Stimulated activated CD4-positive, alpha-beta T cell treated with anti-CD3 and anti-CD28 coated beads, TNF-alpha, amount 100 ng/mL, for 1 hour (primary cell): ENCODE measurements at regions not wholly inside any gene's neighbourhood (a gene's known extent, or its start where the extent isn't known, plus 50 kb on each side); places are given as distances from the start of the nearest gene placed in this dataset.
"Not testable (repeated sequence)": the region's sequence is repeated elsewhere in the genome, so short reads cannot be mapped to it uniquely, and the experiment has no call there.

Experiments used
- DNase-seq, 3 donors: peaks; one replicate each; pipeline ENCODE4 v3.0.0-alpha.2; 2020; ENCODE audit warnings: low read depth in 3 of 3, low spot score in 1 of 3

DNA sequence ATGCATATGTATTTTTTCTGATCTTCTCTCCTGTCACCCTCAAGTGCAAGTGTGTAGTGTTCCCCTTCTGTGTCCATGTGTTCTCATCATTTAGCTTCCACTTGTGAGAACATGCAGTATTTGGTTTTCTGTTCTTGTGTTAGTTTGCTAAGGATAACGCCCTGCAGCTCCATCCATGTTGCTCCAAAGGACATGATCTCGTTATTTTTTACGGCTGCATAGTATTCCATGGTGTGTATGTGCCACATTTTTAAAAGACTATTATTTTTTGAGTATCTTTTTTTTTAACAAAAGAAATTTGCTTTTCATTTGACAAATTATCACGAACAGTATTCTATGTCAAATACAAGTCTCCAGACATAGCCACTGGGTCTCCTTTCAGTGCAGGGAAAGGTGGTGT, 110.1 kb upstream of the ZNF746 start:
- DNase-seq: no peak

DNA sequence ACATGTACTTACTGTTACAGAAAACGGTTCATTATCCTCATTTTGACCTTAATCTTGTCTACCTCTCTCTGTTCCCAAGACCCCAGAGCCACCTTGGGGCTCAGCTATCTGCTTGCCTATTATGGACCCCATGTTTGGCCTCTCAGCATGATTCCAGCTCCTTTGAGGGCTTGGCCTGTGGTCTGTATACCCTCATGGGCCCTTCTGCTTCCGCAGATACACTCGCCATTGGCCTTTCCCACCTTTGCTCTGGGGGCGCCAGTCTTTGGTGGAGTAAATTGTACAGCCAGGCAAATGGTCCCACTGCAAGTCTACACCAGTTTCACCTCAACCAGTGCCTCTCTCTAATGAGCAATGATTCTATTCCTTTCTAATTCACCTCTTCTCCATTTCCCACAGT, 109.2 kb upstream of the ZNF746 start:
- no peak for DNase-seq

DNA sequence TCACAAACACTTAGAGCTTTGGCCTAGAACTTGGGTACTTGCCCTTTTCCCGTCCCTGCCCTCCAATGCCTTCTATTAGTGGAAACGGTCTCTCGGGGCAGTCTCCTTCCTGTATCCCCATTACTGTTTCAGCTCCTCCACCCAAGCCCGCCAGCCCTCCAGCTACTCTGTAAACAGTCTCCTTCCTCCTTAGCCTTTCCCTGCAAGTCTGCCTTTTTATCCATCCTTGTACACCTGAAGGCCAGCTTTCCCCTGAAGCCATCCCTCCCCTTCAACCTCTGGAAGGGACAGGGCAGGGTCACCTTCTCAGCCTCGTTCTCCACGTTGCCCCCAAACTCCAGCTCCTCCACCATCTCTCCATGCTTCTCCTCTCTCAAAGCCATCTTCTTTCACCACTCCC, 108.1 kb upstream of the ZNF746 start:
- DNase-seq: no peak

DNA sequence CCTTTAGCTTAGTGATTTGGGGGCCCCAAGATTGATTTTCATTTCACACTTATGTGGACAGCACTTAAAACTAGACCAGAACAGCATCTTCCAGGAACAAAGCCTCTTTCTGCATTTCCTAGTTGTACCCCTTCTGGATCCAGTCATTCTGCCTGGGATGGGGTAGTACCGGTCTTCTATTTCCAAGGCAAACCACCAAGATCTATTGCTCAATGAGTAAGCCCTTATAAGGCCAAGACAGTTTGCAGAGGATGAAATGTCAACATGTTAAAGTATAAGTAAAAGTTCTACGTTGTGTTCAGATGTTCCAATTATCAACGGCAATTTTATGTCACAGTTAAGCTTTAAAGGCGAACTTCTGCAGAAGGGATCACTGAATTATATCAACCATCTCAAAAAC, 106.9 kb upstream of the ZNF746 start:
- DNase-seq: no peak

GRCh38 chr7:149600669-149601330, 103.2 kb upstream of the ZNF746 start:
- not testable (repeated sequence) for DNase-seq

DNA sequence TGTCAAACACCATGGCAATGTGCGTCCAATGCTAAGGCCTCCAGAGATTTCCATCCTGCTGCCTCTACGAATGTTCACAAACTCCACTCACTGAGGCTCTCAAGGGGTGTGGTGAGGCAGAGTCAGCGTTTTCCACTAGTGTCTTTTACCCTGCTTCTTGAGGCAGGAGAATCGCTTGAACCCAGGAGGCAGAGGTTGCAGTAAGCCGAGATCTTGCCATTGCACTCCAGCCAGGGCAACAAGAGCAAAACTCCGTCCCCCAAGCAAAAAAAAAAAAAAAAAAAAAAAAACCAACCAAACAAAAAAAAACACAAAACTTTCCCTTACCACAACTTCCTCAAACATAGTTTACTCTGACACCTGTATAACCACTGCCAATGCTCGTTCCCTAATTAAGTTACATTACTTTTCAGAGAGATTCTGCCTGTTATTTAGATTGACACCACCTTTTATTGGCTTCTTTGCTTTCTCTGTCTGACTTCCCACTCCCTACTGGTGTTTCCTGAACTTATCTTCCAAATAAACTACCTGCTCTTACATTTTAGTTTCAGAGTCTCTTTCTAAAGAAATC, 102.1 kb upstream of the ZNF746 start:
- DNase-seq: no peak

DNA sequence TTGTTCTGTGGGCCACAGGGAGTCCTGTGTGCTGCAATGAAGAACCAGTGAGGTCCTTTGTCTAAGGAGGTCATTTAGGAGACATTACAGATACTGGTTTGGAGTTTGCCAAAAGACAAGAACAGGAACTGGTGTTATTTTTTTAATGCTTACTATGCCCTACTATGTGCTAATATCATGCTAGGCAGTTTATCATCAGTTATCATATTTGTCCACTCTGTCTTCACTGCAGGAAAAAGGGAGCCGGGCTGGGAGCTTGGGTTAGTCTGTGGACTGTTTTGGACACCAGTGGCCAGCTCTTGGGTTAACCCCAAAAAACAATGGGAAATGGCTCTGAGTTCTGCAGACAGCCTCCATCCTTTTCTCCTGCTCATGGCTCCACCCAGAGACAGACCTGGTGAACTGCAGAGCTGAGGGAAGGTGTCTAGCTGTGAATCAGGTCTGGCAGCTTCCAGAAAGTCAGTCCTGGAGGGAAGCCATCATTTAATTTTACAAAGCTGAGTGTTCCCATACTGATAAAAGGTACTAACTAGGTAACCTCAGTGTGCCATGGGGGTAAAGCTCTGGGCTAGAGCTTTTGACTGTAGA, 101.2 kb upstream of the ZNF746 start:
- no peak for DNase-seq

GRCh38 chr7:149597789-149598188, 100.2 kb upstream of the ZNF746 start:
- not testable (repeated sequence) for DNase-seq

DNA sequence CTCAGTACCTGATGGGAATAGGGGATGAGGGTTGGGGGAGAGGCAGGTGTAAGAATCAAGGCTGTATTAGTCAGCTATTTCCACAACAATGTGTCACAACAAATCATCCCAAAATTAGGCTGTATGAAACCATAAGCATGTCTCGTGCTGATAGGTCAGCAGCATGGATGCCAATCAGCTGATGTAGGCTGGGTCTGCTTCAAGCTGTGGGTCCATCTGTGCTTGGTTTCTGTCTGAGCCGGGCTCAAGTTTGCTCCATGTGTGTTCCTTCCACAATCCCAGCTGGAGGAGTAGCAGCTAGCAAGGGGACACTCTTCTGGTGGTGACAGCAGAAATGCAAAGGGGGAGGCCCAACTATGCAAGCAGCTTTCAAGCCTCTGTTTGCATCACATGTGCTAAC, 97.9 kb upstream of the ZNF746 start:
- no peak for DNase-seq

DNA sequence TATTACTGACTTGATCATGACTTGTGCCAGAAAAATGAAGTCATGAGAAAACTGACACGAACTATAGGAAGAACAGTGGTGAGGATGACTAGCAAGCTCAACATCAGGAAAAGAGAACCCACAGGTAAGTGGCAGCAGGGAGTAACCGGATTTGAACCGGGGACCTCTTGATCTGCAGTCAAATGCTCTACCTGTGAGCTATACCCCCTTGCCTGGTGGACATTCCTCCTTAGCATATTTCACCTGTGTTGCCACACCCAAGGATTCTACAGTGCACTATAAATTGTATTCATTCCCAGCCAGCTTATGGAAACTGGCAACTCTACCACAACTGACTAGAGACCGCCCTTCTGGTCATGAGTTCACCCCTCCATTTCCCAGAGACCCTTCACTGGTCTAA, 97.5 kb upstream of the ZNF746 start:
- DNase-seq: no peak

DNA sequence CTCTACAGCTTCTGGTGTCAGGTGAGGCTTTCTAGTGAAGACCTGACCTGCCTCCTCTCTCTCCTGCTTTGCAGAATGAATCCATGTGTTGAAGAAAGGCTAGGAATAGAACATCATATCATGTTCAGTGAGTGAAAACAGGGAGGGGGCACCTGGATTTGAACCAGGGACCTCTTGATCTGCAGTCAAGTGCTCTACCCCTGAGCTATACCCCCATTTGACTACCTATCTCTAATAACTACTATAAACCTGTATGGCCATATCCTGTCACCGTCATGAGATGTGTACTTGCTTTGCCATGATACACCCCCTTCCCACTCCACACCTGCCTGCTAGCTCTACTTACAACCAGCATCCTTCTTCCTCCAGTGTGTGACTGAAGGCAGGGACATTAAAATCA, 91.3 kb upstream of the ZNF746 start:
- no peak for DNase-seq

GRCh38 chr7:149586646-149587645, 89.3 kb upstream of the ZNF746 start:
- no peak for DNase-seq

DNA sequence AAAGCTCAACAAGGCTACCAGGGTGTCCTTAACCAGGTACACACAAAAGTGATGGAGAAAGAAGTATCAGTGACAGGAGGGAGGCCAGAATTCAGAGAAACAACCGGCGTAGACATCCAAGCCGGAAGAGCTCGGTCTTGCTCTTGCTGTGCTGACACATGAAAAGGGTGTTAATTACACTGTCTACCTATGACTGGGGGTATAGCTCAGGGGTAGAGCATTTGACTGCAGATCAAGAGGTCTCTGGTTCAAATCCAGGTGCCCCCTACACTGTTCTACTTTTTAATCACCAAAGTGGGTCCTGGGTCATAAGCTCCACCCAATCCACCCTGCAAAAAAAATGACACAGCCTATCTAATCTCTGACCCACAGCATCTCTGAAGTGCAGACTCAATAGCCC, 86.9 kb upstream of the ZNF746 start:
- no peak for DNase-seq

- DNase-seq: no peak
Measured at GRCh38 chr7:149584009-149584408, 86.4 kb upstream of the ZNF746 start.

DNA sequence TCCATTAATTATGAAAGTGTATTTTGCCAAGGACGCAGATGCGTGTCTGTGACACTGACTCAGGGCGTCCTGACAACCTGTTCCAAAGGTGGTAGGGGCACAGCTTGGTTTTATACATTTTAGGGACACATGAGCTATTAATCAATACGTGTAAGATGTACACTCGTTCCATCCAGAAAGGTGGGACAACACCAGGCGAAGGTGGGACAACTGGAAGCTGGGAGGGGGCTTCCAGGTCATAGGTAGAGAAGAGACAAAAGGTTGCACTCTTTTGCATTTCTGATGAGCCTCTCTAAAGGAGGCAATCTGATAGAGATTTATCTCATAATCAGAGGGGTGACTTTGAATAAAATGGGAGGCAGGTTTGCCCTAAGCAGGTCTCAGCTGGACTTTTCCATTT, 82.7 kb upstream of the ZNF746 start:
- no peak for DNase-seq

- DNase-seq: not testable (repeated sequence)
Measured at GRCh38 chr7:149579365-149579764, 81.8 kb upstream of the ZNF746 start.

- not testable (repeated sequence) for DNase-seq
Measured at GRCh38 chr7:149574428-149574827, 76.8 kb upstream of the ZNF746 start.

- DNase-seq: no peak
Measured at GRCh38 chr7:149573519-149573918, 75.9 kb upstream of the ZNF746 start.

GRCh38 chr7:149572920-149573319, 75.3 kb upstream of the ZNF746 start:
- DNase-seq: not testable (repeated sequence)

DNA sequence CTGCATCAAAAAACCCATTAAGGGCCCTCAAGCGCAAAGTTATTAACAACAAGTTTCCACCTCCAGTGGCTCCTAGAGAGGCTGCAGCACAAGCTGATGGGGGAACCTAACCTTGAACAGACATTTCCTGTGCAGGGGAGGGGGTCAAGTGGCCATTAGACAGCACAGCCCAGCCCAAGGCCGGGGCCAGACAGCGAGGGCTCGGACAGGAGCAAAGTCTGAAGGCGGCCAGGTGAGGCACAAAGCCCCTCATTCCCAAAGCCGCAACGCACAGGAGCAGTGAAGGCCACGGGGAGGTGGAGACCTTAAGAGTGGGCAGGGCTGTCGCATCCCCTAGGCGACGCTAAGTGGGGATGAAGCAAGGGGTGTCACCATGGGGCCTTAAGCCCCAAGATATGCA, 73.2 kb upstream of the ZNF746 start:
- no peak for DNase-seq

- no peak for DNase-seq
Measured at GRCh38 chr7:149569726-149570422, 72.3 kb upstream of the ZNF746 start.
